ENCODE measurements at regions not wholly inside any gene's neighbourhood (a gene's known extent, or its start where the extent isn't known, plus 50 kb on each side); places are given as distances from the start of the nearest gene placed in this dataset.

DNA sequence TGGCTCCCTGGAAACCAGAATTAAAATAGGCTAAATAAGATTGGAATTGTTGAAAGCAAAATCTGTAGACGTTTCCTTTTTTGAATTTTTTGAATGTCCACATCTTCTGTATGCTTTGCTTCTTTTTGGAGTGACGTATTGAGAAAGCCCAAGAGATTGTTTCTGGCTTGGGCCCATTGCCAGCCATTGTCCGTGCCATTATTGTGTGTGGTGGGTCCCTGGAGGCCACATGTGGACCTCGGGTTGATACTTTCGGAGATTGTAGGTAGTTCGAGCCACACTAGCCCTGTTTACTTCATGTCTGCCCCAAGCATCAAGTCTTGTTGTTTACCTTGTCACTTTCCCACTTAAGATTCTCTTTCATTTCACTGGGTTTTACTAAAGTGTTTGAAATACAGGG, 106.0 kb downstream of the PALM2AKAP2 start:
- no peak for DNase-seq

DNA sequence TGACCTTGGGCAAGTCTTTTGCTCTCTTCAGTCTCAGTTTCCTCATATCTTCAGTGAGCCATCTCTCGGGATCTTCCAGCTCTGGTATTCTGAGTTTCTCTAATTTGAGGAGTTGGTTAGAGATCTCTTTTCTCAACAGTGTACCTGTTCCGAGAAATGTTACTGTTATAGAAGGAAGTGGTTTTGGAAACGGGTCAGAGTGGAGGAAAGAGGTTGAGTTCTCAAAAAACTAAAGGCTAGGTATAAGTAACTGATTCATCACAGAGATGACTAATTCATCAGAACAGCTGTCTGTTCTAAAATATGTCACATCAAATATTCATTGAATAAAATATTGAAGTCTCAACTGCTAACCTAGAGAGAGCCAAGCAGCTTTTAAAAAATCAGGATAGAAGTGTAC, 106.6 kb downstream of the PALM2AKAP2 start:
- no peak for DNase-seq

DNA sequence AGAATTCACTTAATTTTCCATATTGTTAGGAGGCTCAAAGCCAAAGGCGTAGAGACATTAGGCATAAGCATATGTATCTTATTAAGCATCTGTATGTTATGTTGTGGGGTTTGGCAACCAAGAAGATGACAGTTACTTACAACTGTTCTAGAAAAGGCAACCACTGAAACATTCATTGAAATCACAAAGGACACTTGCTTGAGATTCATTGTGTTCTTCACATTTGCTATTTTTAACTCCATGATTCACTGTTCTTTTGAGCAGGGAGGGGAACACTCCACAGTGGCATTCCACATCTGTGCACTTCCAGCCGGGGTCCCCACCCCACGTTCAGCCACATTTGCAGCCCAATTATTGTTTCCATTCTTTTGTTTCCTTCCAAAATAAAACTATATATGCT, 107.1 kb downstream of the PALM2AKAP2 start:
- peak; percentile 41 for DNase-seq

DNA sequence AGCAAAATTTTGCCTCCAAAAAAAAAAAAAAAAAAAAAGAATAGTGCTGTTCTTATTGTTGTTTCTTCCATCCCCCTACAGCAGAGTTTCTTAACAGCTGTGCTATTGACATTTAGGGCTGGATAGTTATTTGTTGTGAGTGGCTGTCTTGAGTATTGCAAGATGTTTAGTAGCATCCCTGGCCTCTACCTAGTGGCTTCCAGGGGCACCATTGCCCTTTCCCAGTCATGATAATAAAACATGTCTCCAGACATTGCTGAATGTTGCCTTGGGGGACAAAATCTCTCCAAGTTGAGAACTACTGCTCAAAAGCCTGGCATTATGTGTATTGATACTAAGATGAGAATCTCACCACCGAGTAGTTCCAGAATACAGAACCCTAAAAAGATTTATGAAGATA, 108.7 kb downstream of the PALM2AKAP2 start:
- DNase-seq = no peak

DNA sequence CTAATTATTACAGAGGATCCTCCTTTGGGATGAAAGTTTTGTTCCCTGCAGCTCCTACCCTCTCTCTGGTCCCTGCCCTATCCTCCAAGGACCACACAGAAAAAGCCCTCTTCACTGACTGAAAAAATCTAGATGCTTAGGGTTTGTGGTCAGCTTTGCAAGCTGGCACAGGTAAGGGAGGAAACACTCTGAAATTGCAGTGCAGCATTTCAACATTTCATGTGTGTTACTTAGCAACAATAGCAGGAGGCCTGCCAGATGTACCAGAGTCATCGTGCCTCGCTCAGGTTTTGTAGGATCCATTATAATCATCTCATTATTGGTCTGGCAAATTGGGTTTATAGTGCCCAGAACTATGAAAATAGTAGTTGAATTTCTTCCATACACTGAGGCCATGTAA, 109.5 kb downstream of the PALM2AKAP2 start:
- DNase-seq = no peak

DNA sequence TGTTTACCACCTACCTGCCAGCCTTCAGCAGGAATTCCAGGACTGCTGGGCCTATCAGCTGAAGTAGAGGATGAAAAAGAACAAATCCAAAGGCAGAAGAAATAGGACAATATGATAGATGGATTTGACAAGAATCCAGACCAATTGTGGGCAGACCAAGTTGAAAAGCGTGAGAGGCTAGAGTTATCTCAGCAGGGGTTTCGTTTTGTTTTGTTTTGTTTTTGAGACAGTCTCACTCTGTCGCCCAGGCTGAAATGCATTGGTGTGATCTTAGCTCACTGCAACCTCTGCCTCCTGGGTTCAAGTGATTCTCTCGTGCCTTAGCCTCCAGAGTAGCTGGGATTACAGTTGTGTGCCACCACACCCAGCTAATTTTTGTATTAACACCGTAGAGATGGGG, 113.2 kb downstream of the PALM2AKAP2 start:
- no peak for DNase-seq

DNA sequence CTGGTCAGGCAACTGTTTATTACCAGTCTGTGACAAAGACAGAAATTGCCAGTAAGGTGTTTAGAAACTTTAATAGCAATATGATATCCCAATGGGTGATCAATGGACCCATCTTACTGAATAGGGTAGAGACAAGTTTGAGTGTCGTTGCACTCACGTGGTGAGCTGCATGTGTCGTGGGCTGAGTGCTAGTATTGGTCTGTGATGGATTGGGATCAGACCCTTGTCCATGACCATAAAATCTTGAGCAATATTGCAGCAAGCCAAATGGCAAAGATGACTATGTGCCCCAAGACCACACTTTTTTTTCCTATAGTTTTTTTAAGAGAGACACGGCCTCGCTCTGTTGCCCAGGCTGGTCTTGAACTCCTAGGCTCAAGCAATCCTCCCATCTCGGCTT, 114.5 kb downstream of the PALM2AKAP2 start:
- DNase-seq = no peak

DNA sequence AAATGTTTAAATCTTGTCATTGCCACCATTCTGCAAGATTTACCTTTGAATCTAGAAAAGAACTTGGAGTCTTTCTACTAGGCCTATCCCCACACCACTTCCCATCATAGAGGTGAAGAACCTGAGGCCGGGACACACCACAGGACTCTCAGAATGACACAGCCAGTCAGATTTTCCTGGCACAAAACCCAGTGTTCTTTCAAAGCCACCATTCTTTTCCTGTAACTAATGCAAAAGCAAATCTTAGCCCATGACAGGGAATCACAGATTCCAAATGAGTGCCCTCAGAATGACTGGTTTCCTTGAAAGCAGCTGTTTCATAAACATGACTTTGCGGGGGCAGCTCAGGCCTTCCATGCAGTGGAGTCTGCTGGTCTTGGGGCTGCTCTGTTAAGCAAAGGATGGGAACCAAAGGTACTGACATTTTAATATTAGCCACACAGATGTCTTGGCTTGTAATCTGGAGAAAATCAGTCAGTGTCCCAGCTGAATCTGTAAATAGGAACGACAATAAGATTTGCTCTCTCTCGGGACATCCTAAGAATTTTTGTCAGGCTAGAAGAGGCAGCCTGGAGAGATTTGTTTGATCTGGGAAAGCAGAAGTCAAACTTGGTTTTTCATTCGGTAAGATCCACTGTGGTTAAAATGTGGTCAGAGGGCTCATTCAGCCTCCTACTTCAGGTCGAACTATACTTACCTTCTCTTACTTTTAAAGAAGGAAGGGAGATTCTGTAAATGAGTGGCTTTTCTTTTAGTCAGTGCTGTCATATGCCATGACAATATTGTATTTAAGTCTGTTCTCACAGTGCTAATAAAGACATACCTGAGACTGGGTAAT, 115.1 kb downstream of the PALM2AKAP2 start:
- peak; percentile 26 for DNase-seq

DNA sequence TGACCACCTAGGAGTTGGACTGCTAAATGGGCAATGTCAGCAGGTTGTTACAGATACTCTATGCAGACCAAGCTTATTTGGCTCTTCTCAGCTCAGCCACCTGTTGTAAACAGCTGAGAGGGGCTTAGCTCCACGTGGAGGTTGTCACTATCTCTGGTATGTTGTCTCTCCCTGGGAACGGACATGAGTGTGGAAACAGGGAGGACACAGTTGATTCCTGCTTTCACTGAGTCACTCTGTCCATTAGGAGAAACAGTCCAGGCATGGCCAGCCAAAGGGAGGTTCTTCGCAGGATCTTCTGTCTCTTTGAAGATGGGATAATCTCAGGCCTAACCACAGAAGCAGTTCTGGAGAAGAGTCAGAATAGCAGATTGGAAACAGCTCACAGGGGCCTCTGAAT, 121.2 kb downstream of the PALM2AKAP2 start:
- DNase-seq = peak; percentile 13

DNA sequence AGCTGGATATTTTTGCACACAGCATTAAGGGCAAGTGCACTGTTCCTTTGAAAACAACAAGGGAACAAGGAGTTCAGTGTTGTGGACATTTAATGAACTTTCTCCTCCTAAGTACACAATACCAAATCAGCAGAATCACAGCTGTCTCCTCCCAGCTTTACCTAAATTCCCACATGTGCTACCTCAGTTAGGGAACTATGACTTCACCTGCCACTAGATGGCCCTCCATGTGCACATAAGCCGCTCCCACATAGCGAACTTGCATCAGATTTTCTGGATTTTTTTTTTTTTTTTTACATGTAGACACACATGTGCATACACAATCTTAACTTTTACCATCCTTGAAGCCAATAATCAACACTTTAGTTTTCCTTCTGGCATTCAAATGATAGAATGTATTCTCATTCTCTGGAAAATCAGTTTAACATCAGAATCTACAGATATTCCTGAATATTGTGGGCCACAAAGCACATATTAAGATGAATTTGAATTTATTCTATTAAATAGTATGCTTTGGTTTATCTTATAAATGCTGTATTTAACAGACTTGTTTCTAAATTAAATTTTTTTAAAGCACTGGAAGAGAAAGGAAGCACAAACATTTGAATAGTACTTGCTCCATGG, 123.6 kb downstream of the PALM2AKAP2 start:
- peak; percentile 79 for DNase-seq

DNA sequence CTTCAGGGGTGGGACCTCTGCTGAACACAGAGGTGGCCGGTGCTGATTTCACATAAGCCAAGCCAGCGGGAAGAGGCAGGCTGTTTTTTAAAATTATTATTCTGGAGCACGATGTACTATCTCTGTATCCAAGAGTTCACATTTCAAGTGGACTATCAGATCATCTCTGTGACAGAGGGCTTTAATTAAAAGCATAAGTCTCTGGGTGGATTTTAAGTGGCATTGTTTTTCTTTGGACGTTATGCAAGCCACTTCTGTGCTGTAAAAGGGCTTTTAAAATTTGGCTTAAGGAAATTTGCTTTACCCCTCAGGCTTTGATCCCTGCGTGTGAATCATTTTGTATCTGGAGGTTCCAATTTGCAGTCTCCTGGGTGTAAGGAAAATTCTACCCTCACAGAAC, 124.7 kb downstream of the PALM2AKAP2 start:
- peak; percentile 29 for DNase-seq

DNA sequence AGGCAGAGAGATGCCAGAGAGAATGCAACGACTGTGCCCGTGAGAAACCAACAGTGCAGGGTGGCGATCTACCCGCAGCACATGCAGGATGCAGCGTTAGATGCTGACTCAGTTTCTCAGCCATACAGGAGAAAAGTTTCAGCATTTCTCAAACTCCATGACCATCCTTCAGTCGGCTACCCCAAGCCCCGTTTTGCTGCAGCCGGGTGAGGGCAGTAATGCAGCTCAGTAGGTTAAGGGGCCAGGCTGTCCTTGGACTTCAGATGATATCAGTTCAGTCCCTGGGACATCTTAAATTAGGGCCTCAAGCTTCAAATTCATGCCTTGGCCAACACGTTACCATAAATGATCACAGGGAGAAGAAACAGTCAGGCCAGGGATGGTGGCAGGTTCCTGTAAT, 125.5 kb downstream of the PALM2AKAP2 start:
- DNase-seq = no peak

DNA sequence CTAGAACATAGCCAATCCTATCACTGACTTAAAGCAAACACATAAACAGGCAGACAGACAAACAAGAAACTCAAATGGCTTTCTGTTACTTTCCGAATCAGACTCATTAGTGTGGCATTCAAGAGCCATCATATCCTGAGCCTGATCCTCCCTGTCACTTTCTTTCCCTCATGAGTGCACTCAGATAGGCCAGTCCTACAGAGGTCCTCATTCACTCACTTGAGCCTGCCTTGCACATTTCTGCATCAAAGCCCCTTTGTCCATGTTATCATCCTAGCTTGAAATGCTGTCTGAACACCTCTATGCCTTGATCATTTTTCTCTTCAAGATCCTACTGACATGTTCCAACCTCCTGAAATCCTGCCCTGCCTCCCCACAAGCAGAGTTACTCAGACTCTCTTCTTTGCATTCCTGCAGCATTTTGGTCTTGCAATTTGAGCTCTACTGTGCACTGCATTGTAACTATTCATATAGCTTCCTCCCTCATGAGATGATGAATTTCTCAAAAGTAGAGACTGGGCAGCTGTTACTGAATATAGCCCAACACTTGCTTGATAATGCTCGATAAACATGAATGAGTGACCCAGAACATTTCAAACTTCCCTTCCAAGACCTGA, 126.9 kb downstream of the PALM2AKAP2 start:
- peak; percentile 41 for DNase-seq

DNA sequence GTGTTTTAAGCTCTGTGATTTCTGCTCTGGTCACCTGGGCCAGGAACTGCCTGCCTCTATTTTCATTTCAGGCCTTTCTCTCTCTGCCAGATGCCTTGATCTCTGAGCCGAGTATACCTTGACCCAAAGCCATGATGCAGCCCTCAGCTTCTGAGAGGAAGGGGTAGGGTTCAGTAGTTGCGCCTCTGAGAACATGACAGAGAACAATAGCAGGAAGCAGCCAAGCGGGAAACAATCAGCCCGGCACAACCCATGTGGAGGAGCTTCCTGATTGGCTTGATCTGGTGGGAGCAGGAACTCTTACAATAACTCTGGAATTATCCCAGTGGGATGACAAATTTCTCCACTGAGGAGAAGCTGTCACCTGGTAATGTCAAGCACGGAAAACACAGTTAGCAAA, 127.4 kb downstream of the PALM2AKAP2 start:
- DNase-seq = no peak

DNA sequence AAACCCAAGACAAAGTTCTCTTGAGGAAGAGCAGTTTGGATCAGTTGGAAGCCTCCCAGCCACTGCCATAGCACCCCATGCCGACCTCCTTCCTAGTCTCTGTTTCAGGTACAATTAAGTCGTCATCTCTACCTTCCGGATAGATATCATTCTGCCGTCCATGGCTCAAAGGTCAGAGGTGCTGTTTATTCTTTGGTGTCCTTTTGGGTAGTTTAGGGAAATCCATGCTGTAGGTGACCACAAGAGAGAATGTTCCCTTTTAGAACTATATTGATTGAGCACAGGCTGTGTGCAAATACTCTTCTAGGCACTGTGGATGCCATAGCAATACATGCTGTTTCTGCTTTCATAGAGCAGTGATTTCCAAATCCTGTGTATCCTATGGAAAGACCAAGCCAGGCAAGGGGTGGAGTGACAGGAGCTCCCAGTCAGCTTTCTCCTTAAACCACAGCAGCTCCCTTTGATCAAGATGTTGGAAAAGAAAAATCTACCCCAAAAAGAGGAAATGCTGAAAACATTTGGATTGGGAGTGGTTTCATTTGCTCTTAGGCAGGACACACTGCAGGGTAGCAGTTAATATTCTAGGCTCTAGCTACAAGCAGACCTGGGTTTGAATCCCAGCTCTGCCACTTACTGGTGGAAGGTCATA, 127.9 kb downstream of the PALM2AKAP2 start:
- DNase-seq = peak; percentile 23

DNA sequence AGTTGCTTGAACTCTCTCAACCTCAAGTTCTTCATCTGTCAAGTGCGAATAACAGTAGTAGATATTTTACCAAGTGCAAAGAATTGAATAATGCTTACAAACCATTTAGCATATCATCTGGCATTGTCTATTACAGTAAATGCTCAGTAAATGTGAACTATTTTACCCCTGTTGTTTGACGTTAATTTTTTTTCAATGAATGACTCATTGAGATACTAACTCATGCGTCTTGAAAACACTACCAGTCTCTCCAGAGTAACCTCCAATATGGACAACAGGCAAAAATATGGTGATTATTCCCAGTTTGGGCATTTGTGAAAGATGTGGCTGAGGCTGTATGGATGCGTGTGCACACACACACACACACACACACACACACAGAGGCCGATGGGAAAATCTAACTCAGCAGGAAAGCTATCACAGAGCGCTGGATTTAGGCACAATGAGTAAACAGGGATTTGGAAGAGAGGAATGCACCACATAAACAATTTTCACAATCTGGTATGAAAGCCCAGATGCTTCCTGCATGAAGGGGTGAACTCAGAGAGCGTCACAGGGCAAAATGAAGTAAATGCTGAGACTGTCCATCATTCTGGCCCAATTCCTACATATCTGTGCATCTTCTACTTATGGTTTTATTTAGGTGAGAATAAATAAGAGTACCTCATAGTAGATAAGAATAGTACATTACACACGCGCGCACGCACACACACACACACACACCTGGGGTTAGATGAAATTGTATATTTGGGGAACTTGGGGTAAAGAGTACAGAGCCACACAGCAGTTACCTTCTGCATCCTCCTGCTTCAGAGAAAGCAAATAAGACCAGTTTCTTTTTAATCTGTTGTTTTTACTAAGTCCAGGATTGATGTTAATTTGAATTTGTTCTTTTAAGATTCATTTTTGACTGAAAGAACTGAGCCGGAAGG, 128.7 kb downstream of the PALM2AKAP2 start:
- DNase-seq = peak; percentile 82

DNA sequence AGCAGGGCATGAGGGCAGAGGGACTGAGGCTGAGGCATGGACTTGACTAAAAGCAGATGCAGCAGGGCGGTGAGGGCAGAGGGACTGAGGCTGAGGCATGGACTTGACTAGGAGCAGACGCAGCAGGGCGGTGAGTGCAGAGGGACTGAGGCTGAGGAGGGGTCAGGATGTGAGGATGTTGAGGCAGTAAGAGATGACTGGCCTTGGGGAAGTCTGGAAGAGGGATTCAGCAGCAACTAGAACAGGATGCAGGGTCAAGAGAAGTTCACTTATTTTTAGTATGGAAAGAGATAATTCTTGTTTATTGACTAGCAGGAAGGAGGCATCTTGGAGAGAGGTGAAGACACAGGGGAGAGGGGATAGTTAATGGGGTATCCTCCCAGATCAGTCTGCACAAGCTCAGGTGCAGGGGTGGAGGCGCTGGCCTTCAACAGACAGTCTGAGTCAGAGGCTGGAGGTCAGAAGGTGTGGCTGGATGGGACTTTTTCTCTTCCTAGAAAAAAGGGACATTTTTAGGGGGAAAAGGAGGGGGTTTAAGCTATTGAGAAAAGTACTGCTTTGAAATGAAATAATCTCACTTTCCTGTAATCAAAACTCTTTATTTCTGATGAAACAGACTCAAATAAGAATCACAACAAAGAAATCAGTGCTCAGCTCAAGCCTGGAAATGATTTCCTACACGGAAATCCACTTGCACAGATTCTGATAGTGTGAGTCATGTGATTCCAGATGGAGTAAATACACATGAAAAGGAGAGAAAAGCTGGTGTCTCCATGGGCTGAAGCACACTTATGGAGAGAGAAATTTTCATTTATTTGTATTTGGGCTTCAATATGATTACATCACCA, 130.9 kb downstream of the PALM2AKAP2 start:
- peak; percentile 83 for DNase-seq

DNA sequence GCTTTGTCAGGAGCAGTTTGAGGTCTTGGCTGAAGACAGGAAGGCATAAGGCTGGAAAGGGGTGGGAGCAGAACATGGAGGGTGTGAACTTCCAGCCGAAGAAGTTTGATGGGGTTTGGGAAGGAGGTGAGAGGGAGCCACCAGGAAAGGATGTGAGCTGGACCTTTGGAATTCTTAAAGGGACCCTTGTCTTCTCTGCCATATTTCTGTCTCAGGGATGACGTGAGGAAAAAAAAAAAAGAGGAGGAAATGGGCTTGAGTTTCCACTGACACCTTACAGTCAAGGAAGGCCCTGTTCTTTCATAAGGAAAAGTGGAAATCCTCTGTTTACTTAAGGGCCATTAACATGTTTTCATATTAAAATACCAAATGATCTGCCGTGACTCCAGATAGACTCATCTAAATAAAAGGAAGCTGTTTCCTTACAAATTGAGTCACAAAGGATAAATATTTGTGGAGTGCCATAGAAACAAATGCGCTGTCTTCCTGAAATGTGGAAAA, 132.1 kb downstream of the PALM2AKAP2 start:
- peak; percentile 83 for DNase-seq

DNA sequence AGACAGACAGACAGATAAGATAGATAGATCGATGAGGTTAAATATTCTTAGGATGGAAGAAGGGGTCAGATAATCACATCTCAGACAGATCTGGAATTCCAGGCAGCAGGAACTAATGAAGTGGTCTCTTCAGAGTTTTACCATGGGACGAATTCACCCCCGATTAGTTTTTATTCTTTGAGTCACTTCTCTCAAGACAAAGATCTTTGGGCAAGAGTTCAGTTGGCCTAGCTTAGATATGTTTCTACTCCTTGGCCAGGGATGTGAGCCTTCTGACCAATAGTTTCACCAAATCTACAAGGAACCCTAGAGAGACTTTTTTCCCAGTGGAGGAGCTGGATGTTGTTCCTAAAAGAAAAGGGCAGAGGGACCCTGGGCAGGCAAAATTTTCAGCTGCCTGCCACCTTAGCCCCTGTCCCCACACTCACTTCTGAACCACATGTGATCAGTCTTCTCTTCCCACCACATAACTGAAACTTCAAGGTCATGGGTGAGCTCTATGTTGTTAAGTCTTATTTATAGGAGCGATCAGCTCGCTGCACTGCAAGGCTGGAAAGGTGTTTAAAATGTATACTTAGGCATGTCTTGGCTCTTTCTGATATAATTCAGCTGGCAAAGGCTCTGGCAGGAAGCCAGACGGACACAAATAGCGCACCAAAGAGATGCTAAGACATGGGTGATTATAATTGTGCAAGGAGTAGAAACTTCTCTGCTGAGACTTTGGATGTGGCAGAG, 132.9 kb downstream of the PALM2AKAP2 start:
- no peak for DNase-seq

DNA sequence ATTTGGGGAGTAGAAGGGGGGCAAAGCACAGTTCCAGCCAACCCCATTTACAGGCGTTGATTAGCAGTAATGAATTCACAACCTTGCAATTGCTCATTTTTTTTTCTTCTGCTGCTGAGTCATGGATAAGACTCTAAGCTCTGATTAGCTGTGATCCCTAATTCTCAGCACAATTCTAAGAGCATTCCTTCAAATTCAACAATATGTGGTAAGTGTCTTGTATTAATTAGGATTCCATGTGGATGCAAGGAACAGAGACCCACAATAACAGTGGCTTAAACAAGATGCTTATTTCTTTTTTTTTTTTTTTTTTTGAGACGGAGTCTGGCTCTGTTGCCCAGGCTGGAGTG, 133.4 kb downstream of the PALM2AKAP2 start:
- DNase-seq = no peak

Data from EL (cell line).